ENCODE measurements at regions not wholly inside any gene's neighbourhood (a gene's known extent, or its start where the extent isn't known, plus 50 kb on each side); places are given as distances from the start of the nearest gene placed in this dataset.

DNA sequence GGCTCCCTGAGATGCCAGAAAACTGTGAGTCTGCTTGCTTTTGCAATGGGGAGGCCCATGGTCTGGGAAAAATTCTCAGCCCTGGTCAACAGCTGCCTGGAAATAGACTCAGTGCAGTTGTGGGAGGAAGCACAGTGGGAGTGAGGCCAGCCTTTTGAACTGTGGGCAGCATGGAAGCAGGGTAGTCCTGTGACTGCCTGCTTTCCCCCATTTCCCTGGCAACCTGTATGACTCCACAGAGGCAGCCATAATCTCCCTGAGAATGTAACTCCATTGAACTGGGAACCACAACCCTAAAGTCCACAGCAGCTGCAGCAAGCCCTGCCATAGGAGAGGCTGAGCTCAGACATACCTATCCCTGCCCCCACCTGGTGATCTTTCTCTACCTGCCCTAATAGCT lies 494.6 kb upstream of the FAT3 start:
- no peak for TF ChIP-seq CTCF (IDR thresholded peaks at IDR 0.05; ENCODE audit: unreplicated experiment in 3 of 3)
- Mint-ChIP-seq H3K9me3 (peaks cover 24% of the 10 kb centered on the region), H3K4me3 (no peak overlapping the region), H3K4me1 (no peaks in the 10 kb centered on the region), H3K27me3 (ENCODE audit: low read depth) (peaks cover 3% of the 10 kb centered on the region), H3K27ac (no peak overlapping the region), H3K36me3 (ENCODE audit: low read depth) (no peaks in the 10 kb centered on the region)

DNA sequence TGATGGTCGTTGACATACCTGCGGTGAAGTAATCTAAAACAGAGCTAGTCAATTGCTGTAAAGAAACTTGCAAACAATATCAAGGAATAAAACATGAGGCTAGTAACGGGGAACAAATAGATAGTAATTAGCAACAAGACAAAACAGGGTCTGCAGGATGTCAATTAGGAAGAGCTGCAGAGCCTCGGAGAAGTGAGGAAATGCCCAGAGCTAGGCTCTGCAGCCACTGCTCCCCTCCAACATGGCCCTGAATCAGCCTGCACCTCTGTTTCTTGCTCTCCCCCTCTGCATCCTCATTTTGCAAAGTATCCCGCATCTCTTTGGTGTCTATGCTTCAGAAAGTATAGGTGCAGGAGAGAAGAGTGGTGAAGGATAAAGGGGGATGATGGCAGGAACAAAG lies 507.4 kb upstream of the FAT3 start:
- peaks cover 3% of the 10 kb centered on the region for H3K9me3 Mint-ChIP-seq
- H3K27me3 Mint-ChIP-seq (ENCODE audit: low read depth) = no peaks in the 10 kb centered on the region
- no peak for TF ChIP-seq CTCF (IDR thresholded peaks at IDR 0.05; ENCODE audit: unreplicated experiment in 3 of 3)
- H3K4me1 Mint-ChIP-seq = peaks cover 5% of the 10 kb centered on the region
- H3K4me3 Mint-ChIP-seq = no peak overlapping the region
- H3K27ac Mint-ChIP-seq = no peak overlapping the region
- no peaks in the 10 kb centered on the region for H3K36me3 Mint-ChIP-seq (ENCODE audit: low read depth)

- Mint-ChIP-seq H3K27ac (peak overlapping the region in 1 of 3 experiments; percentile 27), H3K36me3 (ENCODE audit: low read depth) (no peaks in the 10 kb centered on the region), H3K4me1 (no peaks in the 10 kb centered on the region), H3K4me3 (no peak overlapping the region), H3K9me3 (no peaks in the 10 kb centered on the region), H3K27me3 (ENCODE audit: low read depth) (no peaks in the 10 kb centered on the region)
- no peak for TF ChIP-seq CTCF (IDR thresholded peaks at IDR 0.05; ENCODE audit: unreplicated experiment in 3 of 3)
Measured at GRCh38 chr11:91707652-91708482, 516.8 kb upstream of the FAT3 start.

DNA sequence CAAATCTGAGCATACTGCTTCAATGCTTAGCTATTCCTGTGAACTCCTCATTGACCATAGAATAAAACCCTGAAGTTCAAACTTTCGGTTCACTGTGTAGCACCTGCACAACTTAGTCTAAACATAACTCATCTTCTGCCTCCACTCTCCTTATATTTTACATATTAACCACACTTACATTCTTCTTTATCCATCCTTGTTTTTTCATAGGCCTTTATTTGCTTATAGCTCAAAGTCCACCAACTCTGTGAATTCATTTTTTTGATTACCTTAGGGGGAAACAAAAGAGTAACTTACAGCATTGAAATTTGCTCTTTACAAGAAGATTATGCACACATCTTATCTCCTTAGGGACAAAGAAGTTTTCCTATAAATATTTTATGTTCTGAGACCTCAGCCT lies 521.6 kb upstream of the FAT3 start:
- H3K4me3 Mint-ChIP-seq = no peak overlapping the region
- TF ChIP-seq CTCF (IDR thresholded peaks at IDR 0.05; ENCODE audit: unreplicated experiment in 3 of 3) = no peak
- no peaks in the 10 kb centered on the region for H3K36me3 Mint-ChIP-seq (ENCODE audit: low read depth)
- H3K27me3 Mint-ChIP-seq (ENCODE audit: low read depth) = no peaks in the 10 kb centered on the region
- H3K27ac Mint-ChIP-seq = no peak overlapping the region
- no peaks in the 10 kb centered on the region for H3K9me3 Mint-ChIP-seq
- H3K4me1 Mint-ChIP-seq = no peaks in the 10 kb centered on the region

DNA sequence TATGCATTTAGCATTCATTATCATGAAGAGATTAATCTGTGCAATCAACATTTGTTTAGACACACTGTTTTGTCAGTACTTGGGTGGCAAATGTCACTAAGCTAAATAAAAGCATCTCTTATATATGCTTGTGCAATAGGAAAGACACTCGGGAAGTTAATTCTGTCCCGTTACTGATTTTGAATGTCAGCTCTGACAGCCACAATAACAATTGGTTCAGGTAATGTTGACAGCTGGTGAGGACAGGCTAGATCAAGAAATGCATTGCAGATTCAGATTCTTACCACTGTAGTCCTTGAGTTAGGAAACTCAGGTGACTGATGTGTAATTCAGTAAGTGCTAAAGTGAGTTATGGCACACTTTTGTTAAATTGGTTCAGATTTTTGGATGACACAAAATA lies 523.8 kb upstream of the FAT3 start:
- Mint-ChIP-seq H3K27ac (no peak overlapping the region), H3K36me3 (ENCODE audit: low read depth) (no peaks in the 10 kb centered on the region), H3K9me3 (no peaks in the 10 kb centered on the region), H3K4me3 (no peak overlapping the region), H3K4me1 (no peaks in the 10 kb centered on the region), H3K27me3 (ENCODE audit: low read depth) (no peaks in the 10 kb centered on the region)
- no peak for TF ChIP-seq CTCF (IDR thresholded peaks at IDR 0.05; ENCODE audit: unreplicated experiment in 3 of 3)

DNA sequence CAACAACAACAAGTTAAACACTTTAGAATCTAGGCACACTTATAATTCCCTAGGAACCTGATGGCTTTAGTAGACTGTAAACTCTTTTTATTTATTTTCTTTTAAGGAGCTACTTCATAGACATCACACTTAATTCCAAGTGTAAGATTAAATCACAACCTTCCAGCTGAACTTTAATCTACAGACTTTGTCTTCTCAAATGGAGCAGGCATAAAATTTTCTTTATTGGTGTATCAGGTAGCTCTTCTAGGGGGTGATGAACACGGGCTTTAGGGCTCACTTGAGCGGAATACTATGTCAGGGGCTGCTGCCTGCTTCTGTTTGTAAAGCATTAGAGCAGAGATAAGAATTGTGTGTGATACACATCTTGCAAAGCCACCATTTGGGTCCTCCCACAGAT lies 525.8 kb upstream of the FAT3 start:
- no peak overlapping the region for H3K27ac Mint-ChIP-seq
- no peaks in the 10 kb centered on the region for H3K9me3 Mint-ChIP-seq
- TF ChIP-seq CTCF (IDR thresholded peaks at IDR 0.05; ENCODE audit: unreplicated experiment in 3 of 3) = no peak
- no peaks in the 10 kb centered on the region for H3K4me1 Mint-ChIP-seq
- H3K4me3 Mint-ChIP-seq = no peak overlapping the region
- no peaks in the 10 kb centered on the region for H3K36me3 Mint-ChIP-seq (ENCODE audit: low read depth)
- no peaks in the 10 kb centered on the region for H3K27me3 Mint-ChIP-seq (ENCODE audit: low read depth)

Data from nephron (organoid).